ENCODE measurements at regions not wholly inside any gene's neighbourhood (a gene's known extent, or its start where the extent isn't known, plus 50 kb on each side); places are given as distances from the start of the nearest gene placed in this dataset.

- TF ChIP-seq CREB1 (CRISPR knock-in tag; IDR thresholded peaks at IDR 0.05; ENCODE audit: low read depth) (no peak), JUNB (IDR thresholded peaks at IDR 0.05; ENCODE audit: unreplicated experiment) (no peak), ZNF331 (CRISPR knock-in tag; IDR thresholded peaks at IDR 0.05; ENCODE audit: low read depth) (no peak)
Observed at GRCh38 chr2:14219306-14219705, 413.2 kb upstream of the LRATD1 start.

DNA sequence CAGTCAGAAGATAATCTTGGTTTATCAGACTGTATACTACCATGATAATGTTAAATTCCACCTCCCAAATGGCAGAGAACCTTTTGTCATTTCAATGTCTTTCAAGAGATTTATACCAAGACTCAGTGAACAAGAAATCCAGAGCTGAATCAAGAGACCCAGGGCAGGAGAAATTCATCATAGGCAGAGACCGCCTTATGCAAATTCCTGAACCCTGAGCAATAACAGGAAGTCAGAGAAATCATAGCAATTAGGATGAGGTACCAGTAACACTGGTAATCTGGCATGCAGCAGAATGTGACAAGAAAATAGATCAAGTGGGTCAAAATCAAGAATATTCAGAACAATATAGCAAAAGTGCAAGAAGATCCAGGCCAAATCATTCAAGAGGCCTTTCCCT lies 412.4 kb upstream of the LRATD1 start:
- Histone ChIP-seq H3K4me1 (ENCODE audit: insufficient read depth) (peaks cover 26% of the 10 kb centered on the region), H3K4me2 (peak overlapping the region; percentile 53; the same call in 1 of the 2 replicates), H3K4me3 (no peak overlapping the region), H4K20me1 (replicated peaks; ENCODE audit: insufficient read depth) (no peaks in the 10 kb centered on the region), H3K9me2 (ENCODE audit: insufficient read depth) (no peaks in the 10 kb centered on the region; the same call in 1 of the 2 replicates), H3K27ac (ENCODE audit: low read depth) (no peak overlapping the region), H3K79me2 (replicated peaks; ENCODE audit: insufficient read depth) (no peaks in the 10 kb centered on the region), H3K27me3 (ENCODE audit: insufficient read depth) (no peaks in the 10 kb centered on the region), H3K36me3 (ENCODE audit: insufficient read depth) (no peaks in the 10 kb centered on the region), H3F3A (replicated peaks; ENCODE audit: low read depth) (no peaks in the 10 kb centered on the region), H2AFZ (peak overlapping the region; percentile 86; the same call in 1 of the 2 replicates)
- H3K27me3 Mint-ChIP-seq (ENCODE audit: insufficient read depth, low read depth, poor library complexity): no peaks in the 10 kb centered on the region
- DNase-seq (ENCODE audit: low spot score) (no peak), ATAC-seq (no peak)
- H3K36me3 Mint-ChIP-seq (ENCODE audit: low read depth): no peaks in the 10 kb centered on the region
- H3K9me3 Mint-ChIP-seq: no peaks in the 10 kb centered on the region; the same call in 2 of the 3 replicates
- no peak overlapping the region for H3K4me3 Mint-ChIP-seq
- no peak overlapping the region for H3K27ac Mint-ChIP-seq
- peaks cover 26% of the 10 kb centered on the region for H3K4me1 Mint-ChIP-seq
- TF ChIP-seq, protein P1, sequence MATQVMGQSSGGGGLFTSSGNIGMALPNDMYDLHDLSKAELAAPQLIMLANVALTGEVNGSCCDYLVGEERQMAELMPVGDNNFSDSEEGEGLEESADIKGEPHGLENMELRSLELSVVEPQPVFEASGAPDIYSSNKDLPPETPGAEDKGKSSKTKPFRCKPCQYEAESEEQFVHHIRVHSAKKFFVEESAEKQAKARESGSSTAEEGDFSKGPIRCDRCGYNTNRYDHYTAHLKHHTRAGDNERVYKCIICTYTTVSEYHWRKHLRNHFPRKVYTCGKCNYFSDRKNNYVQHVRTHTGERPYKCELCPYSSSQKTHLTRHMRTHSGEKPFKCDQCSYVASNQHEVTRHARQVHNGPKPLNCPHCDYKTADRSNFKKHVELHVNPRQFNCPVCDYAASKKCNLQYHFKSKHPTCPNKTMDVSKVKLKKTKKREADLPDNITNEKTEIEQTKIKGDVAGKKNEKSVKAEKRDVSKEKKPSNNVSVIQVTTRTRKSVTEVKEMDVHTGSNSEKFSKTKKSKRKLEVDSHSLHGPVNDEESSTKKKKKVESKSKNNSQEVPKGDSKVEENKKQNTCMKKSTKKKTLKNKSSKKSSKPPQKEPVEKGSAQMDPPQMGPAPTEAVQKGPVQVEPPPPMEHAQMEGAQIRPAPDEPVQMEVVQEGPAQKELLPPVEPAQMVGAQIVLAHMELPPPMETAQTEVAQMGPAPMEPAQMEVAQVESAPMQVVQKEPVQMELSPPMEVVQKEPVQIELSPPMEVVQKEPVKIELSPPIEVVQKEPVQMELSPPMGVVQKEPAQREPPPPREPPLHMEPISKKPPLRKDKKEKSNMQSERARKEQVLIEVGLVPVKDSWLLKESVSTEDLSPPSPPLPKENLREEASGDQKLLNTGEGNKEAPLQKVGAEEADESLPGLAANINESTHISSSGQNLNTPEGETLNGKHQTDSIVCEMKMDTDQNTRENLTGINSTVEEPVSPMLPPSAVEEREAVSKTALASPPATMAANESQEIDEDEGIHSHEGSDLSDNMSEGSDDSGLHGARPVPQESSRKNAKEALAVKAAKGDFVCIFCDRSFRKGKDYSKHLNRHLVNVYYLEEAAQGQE (IDR thresholded peaks at IDR 0.05; ENCODE audit: unreplicated experiment): no peak
- TF ChIP-seq EZH2 (IDR thresholded peaks at IDR 0.05; ENCODE audit: low read depth, unreplicated experiment) (no peak), EZH2phosphoT487 (IDR thresholded peaks at IDR 0.05; ENCODE audit: unreplicated experiment) (no peak), ZNF331 (CRISPR knock-in tag; IDR thresholded peaks at IDR 0.05; ENCODE audit: low read depth) (no peak), ZNF462 (CRISPR knock-in tag; IDR thresholded peaks at IDR 0.05) (no peak), STAT1 (IDR thresholded peaks at IDR 0.05; ENCODE audit: unreplicated experiment) (no peak), POLR2AphosphoS5 (IDR thresholded peaks at IDR 0.05; ENCODE audit: low read depth) (no peak), JUNB (IDR thresholded peaks at IDR 0.05; ENCODE audit: unreplicated experiment) (no peak), ETS1 (IDR thresholded peaks at IDR 0.05) (no peak), ZNF114 (CRISPR knock-in tag; IDR thresholded peaks at IDR 0.05) (no peak), CREB1 (CRISPR knock-in tag; IDR thresholded peaks at IDR 0.05; ENCODE audit: low read depth) (no peak), NANOG (IDR thresholded peaks at IDR 0.05; ENCODE audit: borderline replicate concordance) (no peak)

More at GRCh38 chr2:14219306-14219705, 413.2 kb upstream of the LRATD1 start:
- no peak for ATAC-seq
- Histone ChIP-seq H3K4me2 (peak overlapping the region; percentile 53), H3K27me3 (ENCODE audit: insufficient read depth) (no peaks in the 10 kb centered on the region), H3K4me1 (ENCODE audit: insufficient read depth) (peaks cover 26% of the 10 kb centered on the region), H3F3A (replicated peaks; ENCODE audit: low read depth) (no peaks in the 10 kb centered on the region), H3K27ac (ENCODE audit: low read depth) (no peak overlapping the region), H4K20me1 (replicated peaks; ENCODE audit: insufficient read depth) (no peaks in the 10 kb centered on the region), H2AFZ (0 out of 2 replicates have a peak overlapping the region, but pooled peaks have one; percentile 86), H3K9me2 (ENCODE audit: insufficient read depth) (no peaks in the 10 kb centered on the region; the same call in 1 of the 2 replicates), H3K79me2 (replicated peaks; ENCODE audit: insufficient read depth) (no peaks in the 10 kb centered on the region), H3K36me3 (ENCODE audit: insufficient read depth) (no peaks in the 10 kb centered on the region), H3K4me3 (no peak overlapping the region)
- no peak overlapping the region for H3K27ac Mint-ChIP-seq
- H3K36me3 Mint-ChIP-seq (ENCODE audit: low read depth): no peaks in the 10 kb centered on the region
- DNase-seq (ENCODE audit: low spot score): no peak
- H3K9me3 Mint-ChIP-seq: no peaks in the 10 kb centered on the region; the same call in 2 of the 3 replicates
- H3K4me1 Mint-ChIP-seq: peaks cover 26% of the 10 kb centered on the region
- H3K4me3 Mint-ChIP-seq: no peak overlapping the region
- no peaks in the 10 kb centered on the region for H3K27me3 Mint-ChIP-seq (ENCODE audit: insufficient read depth, low read depth, poor library complexity)
